GM12875 (cell line): ENCODE measurements at regions not wholly inside any gene's neighbourhood (a gene's known extent, or its start where the extent isn't known, plus 50 kb on each side); places are given as distances from the start of the nearest gene placed in this dataset.
"Not testable (repeated sequence)": the region's sequence is repeated elsewhere in the genome, so short reads cannot be mapped to it uniquely, and the experiment has no call there.

Experiments used
- H3K4me3 ChIP-seq: one replicate; pipeline ENCODE4 v1.5.1; 2011; ENCODE audit warnings: low read depth, low read length, control low read depth
- CTCF ChIP-seq: IDR thresholded peaks from 2 replicates; pipeline ENCODE4 v1.5.1; 2011; ENCODE audit warnings: low read depth, mild to moderate bottlenecking, control low read depth, inconsistent platforms, low read length, moderate library complexity, borderline replicate concordance; ENCODE audit not compliant: insufficient read depth

- H3K4me3 ChIP-seq = no peak overlapping the region
- TF ChIP-seq CTCF = no peak
Measured at GRCh38 chr13:79987323-79987722, 353.6 kb downstream of the SPRY2 start.

GRCh38 chr13:79986890-79987289 lies 354.0 kb downstream of the SPRY2 start:
- TF ChIP-seq CTCF = no peak

GRCh38 chr13:79974935-79975650 lies 365.8 kb downstream of the SPRY2 start:
- H3K4me3 ChIP-seq = not testable (repeated sequence)

More at GRCh38 chr13:79986890-79987289, 354.0 kb downstream of the SPRY2 start:
- H3K4me3 ChIP-seq = no peak overlapping the region

GRCh38 chr13:79973533-79973963 lies 367.4 kb downstream of the SPRY2 start:
- H3K4me3 ChIP-seq = no peak overlapping the region
- TF ChIP-seq CTCF = peak; percentile 57; the same call in 1 of the 2 replicates

- TF ChIP-seq CTCF = no peak
- H3K4me3 ChIP-seq = no peak overlapping the region
Measured at GRCh38 chr13:79972066-79972569, 368.8 kb downstream of the SPRY2 start.

GRCh38 chr13:79966493-79966895 lies 374.4 kb downstream of the SPRY2 start:
- H3K4me3 ChIP-seq = no peak overlapping the region
- TF ChIP-seq CTCF = no peak

- TF ChIP-seq CTCF = no peak
- no peak overlapping the region for H3K4me3 ChIP-seq
Measured at GRCh38 chr13:79966059-79966458, 374.9 kb downstream of the SPRY2 start.
